HepG2 (cell line): ENCODE measurements at regions not wholly inside any gene's neighbourhood (a gene's known extent, or its start where the extent isn't known, plus 50 kb on each side); places are given as distances from the start of the nearest gene placed in this dataset.

Experiments used
- ATAC-seq: fragments of 200-7000 bp; cut with Tn5 transposase; 3 replicates; pipeline ENCODE4 v1.9.1; 2020; ENCODE audit warnings: mild to moderate bottlenecking, moderate library complexity
- BruUV-seq: library from RNA; stranded (reverse); fragments of 400-500 nt; replicated peaks from 2 replicates; lab custom pipeline; 2021; lab: Mats Ljungman, UMichigan
- CTCF ChIA-PET: fragments of 300-600 bp; formaldehyde crosslinking; extraction: SDS; loops from one replicate; lab custom pipeline; 2021; ENCODE audit warnings: low total read pairs, inconsistent platforms, low intra/inter-chr PET ratio; lab: Yijun Ruan, JAX
- POLR2A ChIA-PET: fragments of 350-600 bp; sonication (Branson Sonifier 250); formaldehyde crosslinking; loops from one replicate; lab custom pipeline; 2020; ENCODE audit warnings: antibody characterized with exemption, inconsistent platforms; lab: Yijun Ruan, JAX
- DNase-seq: peaks from one replicate; pipeline ENCODE4 v3.0.0-alpha.2; 2015; ENCODE audit warnings: low spot score
- FAIRE-seq: peaks from 3 replicates; lab custom pipeline; 2011; peaks lifted over from hg19 to GRCh38; lab: Jason Lieb, UNC
- H2AFZ ChIP-seq: one replicate; pipeline ENCODE4 v1.6.1; 2011; ENCODE audit warnings: low read length, inconsistent platforms
- H3K27ac ChIP-seq: fragments of 300-600 bp; 3 replicates; pipeline ENCODE4 v1.8.0; 2011; ENCODE audit warnings: mixed run types, mild to moderate bottlenecking, mixed read lengths, low read length, inconsistent platforms; ENCODE audit not compliant: insufficient read depth; ENCODE audit errors: extremely low read length
- H3K27me3 ChIP-seq, 2 experiments: fragments of 200-600 bp in 1 of 2; 2 replicates in 1 of 2; 3 replicates in 1 of 2; pipeline versions ENCODE4 v1.6.0 to v1.8.0; 2011; ENCODE audit warnings: low read length in 2 of 2, mild to moderate bottlenecking in 2 of 2, moderate library complexity in 2 of 2, inconsistent platforms in 1 of 2; ENCODE audit not compliant: insufficient read depth in 2 of 2, control insufficient read depth in 1 of 2
- H3K36me3 ChIP-seq, 2 experiments: fragments of 200-600 bp in 1 of 2; replicated peaks in 1 of 2; 2 replicates in 1 of 2; 3 replicates in 1 of 2; pipeline versions ENCODE4 v1.5.1 to v1.8.0; 2011; ENCODE audit warnings: low read length in 2 of 2, inconsistent platforms in 1 of 2; ENCODE audit not compliant: insufficient read depth in 2 of 2, control insufficient read depth in 1 of 2
- H3K4me1 ChIP-seq: 2 replicates; pipeline ENCODE4 v1.5.1; 2012; ENCODE audit warnings: low read length, inconsistent platforms; ENCODE audit not compliant: insufficient read depth
- H3K4me2 ChIP-seq: 2 replicates; pipeline ENCODE4 v1.6.0; 2011; ENCODE audit warnings: low read depth, low read length, inconsistent platforms
- H3K4me3 ChIP-seq, 3 experiments: fragments of 200-600 bp in 1 of 3; sonication (generic), shearing (Covaris generic) in 1 of 3; replicated peaks in 1 of 3; 2 replicates each; pipeline ENCODE4 v1.5.1; 2011 to 2016; ENCODE audit warnings: low read length in 3 of 3, inconsistent platforms in 2 of 3, low read depth in 2 of 3, mild to moderate bottlenecking in 2 of 3, control low read depth in 1 of 3, mixed read lengths in 1 of 3; ENCODE audit not compliant: insufficient read depth in 1 of 3
- H3K79me2 ChIP-seq: one replicate; pipeline ENCODE4 v1.6.1; 2011; ENCODE audit warnings: low read length, inconsistent platforms; ENCODE audit not compliant: insufficient read depth
- H3K9ac ChIP-seq: 2 replicates; pipeline ENCODE4 v1.6.0; 2011; ENCODE audit warnings: mild to moderate bottlenecking, low read depth, low read length, inconsistent platforms; ENCODE audit not compliant: insufficient read depth
- H3K9me3 ChIP-seq: 2 replicates; pipeline ENCODE4 v1.5.1; 2012; ENCODE audit warnings: mild to moderate bottlenecking, low read length
- H4K20me1 ChIP-seq: 2 replicates; pipeline ENCODE4 v1.6.0; 2011; ENCODE audit warnings: inconsistent platforms, mild to moderate bottlenecking, low read length, moderate library complexity; ENCODE audit not compliant: insufficient read depth
- HNRNPL ChIP-seq: fragments of 200-400 bp; formaldehyde crosslinking; IDR thresholded peaks from 2 replicates; pipeline ENCODE4 v1.6.1; 2017; ENCODE audit warnings: mild to moderate bottlenecking, low read depth, low read length
- ZNF687 ChIP-seq: sonication (generic); formaldehyde crosslinking; IDR thresholded peaks from 2 replicates; pipeline ENCODE4 v1.5.1; 2020; ENCODE audit warnings: mild to moderate bottlenecking, missing genetic modification reagents, moderate library complexity
- WGBS: methylation state at CpG from one replicate; pipeline ENCODE4 v1.1.6; 2017; ENCODE audit warnings: low lambda C conversion rate; 5-methylcytosine and 5-hydroxymethylcytosine counted together
- in situ Hi-C: cut with HindIII; loops from 2 replicates; pipeline ENCODE4 v1.10.0; 2017; ENCODE audit warnings: low pct_unique_long_range_greater_than_20kb; ENCODE audit not compliant: extremely low pct_ligation_motif_present
- intact Hi-C: fragments of 100-400 bp; cut with micrococcal nuclease; formaldehyde crosslinking; loops from one replicate; pipeline ENCODE4 v1.10.0; 2022; ENCODE audit not compliant: unreplicated experiment
- TF ChIP-seq, protein P1 (sequence below): IDR thresholded peaks from 2 replicates; pipeline ENCODE4 v1.6.1; 2016; ENCODE audit warnings: low read depth, borderline replicate concordance

DNA sequence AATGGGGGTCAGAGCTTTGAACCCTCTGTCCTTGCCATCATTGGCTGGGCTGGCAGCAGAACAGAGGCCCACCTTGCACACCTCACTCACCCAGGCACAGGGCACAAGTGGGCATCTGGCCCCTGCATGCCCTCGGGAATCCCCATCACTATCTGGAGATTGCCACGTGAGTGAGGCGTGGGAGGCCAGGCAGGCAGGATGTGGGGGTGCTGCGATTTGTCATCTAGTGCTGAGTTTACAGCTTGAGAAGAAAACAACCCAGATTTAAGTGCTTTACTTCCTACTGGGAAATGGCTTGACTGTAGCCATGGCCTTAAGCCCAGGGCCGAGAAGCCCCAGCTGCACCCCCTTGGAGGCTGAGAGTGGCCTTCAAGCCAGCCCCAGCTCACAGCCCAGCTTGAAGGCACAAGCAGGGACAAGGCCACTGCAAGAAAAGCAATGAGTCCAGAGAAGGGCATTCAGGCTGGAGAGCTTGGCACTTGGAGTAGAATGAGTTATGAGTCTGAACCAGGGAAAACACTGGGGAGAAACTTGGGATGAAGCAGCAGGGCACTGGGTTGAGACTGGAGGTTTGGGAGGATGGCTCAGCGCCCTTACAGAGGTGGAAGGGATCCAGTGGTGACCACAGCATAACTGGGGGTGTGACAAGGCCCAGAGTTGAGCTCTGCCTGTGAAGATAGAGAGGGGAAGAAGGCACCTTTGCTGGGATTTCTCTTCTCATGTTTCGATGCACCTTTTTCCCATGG is 123.0 kb downstream of the CXCL12 start:
- WGBS = 96% methylated on average over 7 of the region's 7 CpGs
- no peak overlapping the region for H3K4me3 ChIP-seq
- FAIRE-seq (no peak), ATAC-seq (no peak), DNase-seq (no peak)
- in situ Hi-C loops = no loop called here
- ChIA-PET POLR2A (interaction anchor here (1.7 kb wide), 1 partner anchor 25 kb away, joined by 3 read pairs; no protein-coding TSS in a partner anchor), CTCF (no interaction called here)
- H3K79me2 ChIP-seq = no peaks in the 10 kb centered on the region
- H4K20me1 ChIP-seq = no peaks in the 10 kb centered on the region
- peaks cover 11% of the 10 kb centered on the region for H3K9me3 ChIP-seq
- TF ChIP-seq HNRNPL (peak; percentile 69; the same call in 1 of the 2 replicates), ZNF687 (CRISPR knock-in tag) (0 out of 2 replicates have a peak, but pooled peaks have one; percentile 15)
- TF ChIP-seq, protein P1, sequence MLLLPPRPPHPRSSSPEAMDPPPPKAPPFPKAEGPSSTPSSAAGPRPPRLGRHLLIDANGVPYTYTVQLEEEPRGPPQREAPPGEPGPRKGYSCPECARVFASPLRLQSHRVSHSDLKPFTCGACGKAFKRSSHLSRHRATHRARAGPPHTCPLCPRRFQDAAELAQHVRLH (CRISPR knock-in tag) = no peak
- H3K4me2 ChIP-seq = no peak overlapping the region
- H3K27me3 ChIP-seq = no peaks in the 10 kb centered on the region
- H3K4me1 ChIP-seq = peaks cover 52% of the 10 kb centered on the region
- no peaks in the 10 kb centered on the region for H3K36me3 ChIP-seq
- intact Hi-C loops = no loop called here
- H3K9ac ChIP-seq = no peak overlapping the region
- H3K27ac ChIP-seq = no peak overlapping the region
- H2AFZ ChIP-seq = no peak overlapping the region
- BruUV-seq = no TSS peak
